ENCODE measurements at regions not wholly inside any gene's neighbourhood (a gene's known extent, or its start where the extent isn't known, plus 50 kb on each side); places are given as distances from the start of the nearest gene placed in this dataset.

DNA sequence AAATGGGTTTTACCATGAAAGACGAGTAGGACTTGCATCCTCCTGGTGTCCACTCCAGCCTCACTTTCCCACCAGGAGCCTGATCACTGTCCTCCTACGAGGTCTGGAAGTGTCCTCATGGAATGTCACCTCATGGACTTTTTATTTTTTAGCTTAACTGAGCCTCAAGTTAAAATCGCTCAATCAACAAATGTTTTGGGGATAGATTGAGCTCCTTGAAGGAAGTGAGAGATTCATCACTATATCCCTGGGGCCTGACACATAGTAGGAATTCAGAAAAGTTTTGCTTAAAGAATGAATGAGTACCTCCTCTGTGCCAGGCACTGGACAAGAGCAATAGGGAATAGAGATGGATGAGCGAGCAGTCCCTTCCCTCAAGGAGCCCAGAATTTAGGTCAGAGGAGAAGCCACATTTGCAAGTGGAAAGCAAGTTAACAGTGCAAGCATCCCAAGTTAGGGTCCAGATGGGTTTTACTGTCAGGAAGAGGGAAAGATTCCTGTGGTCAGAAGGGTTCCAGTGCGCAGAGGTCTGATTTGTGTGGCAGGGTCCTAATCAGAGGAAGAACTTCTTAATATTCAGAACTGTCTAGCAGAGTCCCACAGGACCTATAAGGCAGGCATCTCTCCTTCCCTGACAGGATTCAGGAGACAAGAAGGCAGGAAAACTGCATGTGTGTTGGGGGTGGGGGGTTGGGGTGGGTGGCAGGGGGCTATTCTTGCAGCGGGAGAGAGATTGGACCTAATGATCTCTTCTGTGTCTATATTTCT, 67.0 kb downstream of the MYCN start:
- no peak for DNase-seq

DNA sequence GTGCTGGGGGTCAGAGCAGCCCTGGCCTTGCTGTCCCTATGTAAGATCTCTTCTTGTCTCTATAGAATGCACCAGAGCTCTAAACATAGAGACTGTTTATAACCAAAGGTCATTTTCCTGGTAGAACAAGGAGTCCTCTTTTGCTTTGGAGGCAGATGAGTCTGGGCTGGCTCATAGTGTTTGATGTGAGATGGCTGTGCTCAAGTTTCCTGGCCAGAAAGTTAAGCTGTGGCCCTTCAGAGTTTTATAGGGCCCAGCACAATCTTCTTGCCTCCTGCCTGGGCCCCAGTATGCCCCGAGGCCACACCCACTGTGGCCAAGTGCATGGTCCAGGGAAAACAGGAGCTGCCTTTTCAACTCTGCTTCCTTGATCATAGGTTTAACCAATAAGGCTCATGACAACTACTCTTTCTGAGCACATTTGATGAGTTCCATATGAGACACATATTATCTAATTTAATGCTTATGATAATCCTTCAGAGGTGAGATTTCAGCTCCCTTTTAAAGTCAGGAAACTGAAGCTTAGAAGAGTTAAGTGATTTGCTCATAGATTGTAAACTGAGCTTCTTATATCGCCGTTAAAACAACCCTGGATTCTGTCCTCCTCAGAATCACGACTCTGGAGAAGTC, 66.3 kb downstream of the MYCN start:
- DNase-seq, result no peak

GRCh38 chr2:16005816-16006536, 65.6 kb downstream of the MYCN start:
- DNase-seq, result no peak

DNA sequence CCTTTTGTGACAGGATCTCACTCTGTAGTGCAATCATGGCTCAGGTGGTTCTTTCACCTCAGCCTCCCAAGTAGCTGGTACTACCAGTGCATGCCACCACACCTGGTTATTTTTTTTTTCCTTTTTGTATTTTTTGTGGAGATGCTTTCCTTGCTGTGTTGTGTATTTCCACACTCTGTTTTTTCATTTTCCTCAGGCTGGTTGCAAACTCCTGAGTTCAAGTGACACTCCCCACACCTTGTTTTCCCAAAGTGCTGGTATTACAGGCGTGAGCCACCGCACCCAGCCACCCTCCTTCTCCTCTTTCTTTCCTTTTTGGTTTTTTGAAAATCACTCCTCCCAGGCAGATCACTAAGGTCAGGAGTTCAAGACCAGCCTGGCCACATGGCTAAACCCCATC, 65.0 kb downstream of the MYCN start:
- DNase-seq, result no peak

DNA sequence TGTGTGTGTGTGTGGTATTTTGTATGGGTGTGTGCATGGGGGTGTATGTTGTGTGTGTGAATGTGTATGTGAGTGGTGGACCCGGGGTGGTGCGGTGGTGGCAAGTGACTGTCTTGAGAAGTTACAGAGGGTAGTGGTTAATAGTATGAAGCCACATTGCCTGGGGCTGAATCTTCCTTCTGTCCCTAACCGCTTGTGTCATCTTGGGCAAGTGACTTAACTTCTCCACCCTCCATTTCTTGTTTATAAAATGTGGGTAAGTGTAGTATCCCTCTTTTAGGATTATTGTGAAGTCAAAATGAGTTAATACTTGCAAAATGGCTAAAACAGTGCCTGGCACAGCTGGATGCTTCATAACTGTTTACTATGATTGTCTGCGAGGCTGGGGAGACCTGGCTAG, 63.5 kb downstream of the MYCN start:
- no peak for DNase-seq

- DNase-seq, result no peak
Measured at GRCh38 chr2:16003152-16003551, 62.8 kb downstream of the MYCN start.

DNA sequence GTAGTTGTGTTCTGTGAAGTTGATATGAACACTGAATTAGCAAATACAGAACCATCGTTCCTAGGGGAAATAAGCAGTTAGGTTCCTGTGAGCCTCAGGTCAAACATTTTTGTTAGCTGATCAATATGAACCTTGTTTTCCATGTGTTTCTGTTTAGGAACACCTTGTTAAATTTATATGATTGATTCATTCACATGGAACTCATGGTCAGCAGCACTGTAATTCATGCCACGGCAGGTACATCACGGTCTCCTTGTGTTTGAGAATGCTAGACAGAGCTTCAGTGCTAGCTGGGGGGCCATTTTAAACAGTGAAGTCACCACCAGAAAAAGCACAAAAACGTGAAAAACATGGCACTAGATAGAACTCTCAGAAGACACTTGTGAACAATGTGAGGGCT, 62.2 kb downstream of the MYCN start:
- DNase-seq, result no peak

- no peak for DNase-seq
Measured at GRCh38 chr2:16002144-16002543, 61.8 kb downstream of the MYCN start.

GRCh38 chr2:16000642-16001041, 60.3 kb downstream of the MYCN start:
- no peak for DNase-seq

GRCh38 chr2:15999596-16000469, 59.5 kb downstream of the MYCN start:
- no peak for DNase-seq

- no peak for DNase-seq
Measured at GRCh38 chr2:15997728-15998280, 57.5 kb downstream of the MYCN start.

- DNase-seq, result no peak
Measured at GRCh38 chr2:15996536-15997423, 56.4 kb downstream of the MYCN start.
